ENCODE measurements at regions not wholly inside any gene's neighbourhood (a gene's known extent, or its start where the extent isn't known, plus 50 kb on each side); places are given as distances from the start of the nearest gene placed in this dataset.

DNA sequence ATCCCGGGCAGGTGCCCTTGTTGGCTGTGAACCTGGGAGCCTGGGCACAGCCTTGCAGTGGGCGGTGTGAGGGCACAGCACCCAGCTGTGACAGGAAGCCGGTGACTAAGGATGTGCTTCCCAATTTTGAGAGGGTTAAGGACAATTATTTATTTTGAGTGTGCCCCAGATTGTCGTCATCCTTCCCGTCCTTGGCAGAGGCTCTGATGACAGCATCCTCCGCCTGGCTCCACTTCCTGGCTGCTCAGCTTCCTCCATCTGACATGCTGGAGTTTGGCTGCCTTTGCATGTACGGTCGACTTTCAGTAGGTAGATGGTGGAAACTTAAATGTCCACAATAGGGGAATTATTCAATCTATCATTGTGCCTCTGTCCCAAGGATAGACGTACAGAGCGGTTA lies 282.4 kb upstream of the EEF2KMT start:
- 40% methylated on average over 1 of the region's 10 CpGs; no CpG with 5 or more reads in 1 of the 2 experiments for WGBS, 2 experiments (ENCODE audit: extremely low coverage in 2 of 2, insufficient read length in 1 of 2)
- H2AK9ac ChIP-seq (replicated peaks; ENCODE audit: low read depth, low read length, poor library complexity), result no peak overlapping the region
- no peak overlapping the region for H3K4ac ChIP-seq (ENCODE audit: low read depth, low read length)
- in situ Hi-C loops (cut with MboI; ENCODE audit: low sequenced_read_pairs) (no loop called here), dilution Hi-C loops (cut with HindIII; ENCODE audit: low sequenced_read_pairs, unreplicated experiment) (no loop called here), intact Hi-C loops (cut with micrococcal nuclease) (no loop called here)
- H4K5ac ChIP-seq (ENCODE audit: low read depth, low read length), result no peak overlapping the region
- no peak overlapping the region for H2BK5ac ChIP-seq (ENCODE audit: low read depth, low read length, poor library complexity, severe bottlenecking)
- CTCF ChIA-PET, result no interaction called here
- no peak overlapping the region for H4K91ac ChIP-seq (ENCODE audit: insufficient read depth, low read depth, low read length)
- TF ChIP-seq CHD1 (IDR thresholded peaks at IDR 0.05; ENCODE audit: low read depth, low read length) (no peak), MXI1 (IDR thresholded peaks at IDR 0.05; ENCODE audit: borderline replicate concordance, low read depth, low read length) (no peak), POLR2A (IDR thresholded peaks at IDR 0.05; ENCODE audit: low read depth, low read length) (no peak), RFX5 (IDR thresholded peaks at IDR 0.05; ENCODE audit: low read depth, low read length) (no peak), ELK1 (IDR thresholded peaks at IDR 0.05; ENCODE audit: borderline replicate concordance, low read depth, low read length) (no peak), CEBPB (IDR thresholded peaks at IDR 0.05; ENCODE audit: low read depth, low read length) (no peak), FOS (IDR thresholded peaks at IDR 0.05; ENCODE audit: low read depth, low read length) (no peak), NFE2L2 (IDR thresholded peaks at IDR 0.05; ENCODE audit: low read depth, low read length) (no peak), USF2 (IDR thresholded peaks at IDR 0.05; ENCODE audit: low read depth, low read length) (no peak)
- no peak overlapping the region for H4K8ac ChIP-seq (ENCODE audit: low read depth in 2 of 2, low read length in 2 of 2)
- H3K9me1 ChIP-seq (ENCODE audit: insufficient read depth, low read length), result no peaks in the 10 kb centered on the region
- H3K79me1 ChIP-seq (ENCODE audit: low read depth in 1 of 2, low read length in 2 of 2), result no peaks in the 10 kb centered on the region
- DNase-seq (no peak), ATAC-seq (ENCODE audit: low read depth) (no peak)
- peaks cover 32% of the 10 kb centered on the region for H3K9me3 ChIP-seq (ENCODE audit: control insufficient read depth, insufficient read depth, low read length)
- no peak overlapping the region for H3K4me3 ChIP-seq (ENCODE audit: insufficient read depth, low read depth, low read length)
- no peak overlapping the region for H3K4me2 ChIP-seq (ENCODE audit: low read depth, low read length)
- H2BK15ac ChIP-seq (ENCODE audit: low read depth, low read length), result no peak overlapping the region
- H2AFZ ChIP-seq (replicated peaks; ENCODE audit: low read length, poor library complexity), result no peak overlapping the region
- H3K4me1 ChIP-seq (ENCODE audit: control insufficient read depth, insufficient read depth, low read length), result no peaks in the 10 kb centered on the region
- no peak overlapping the region for H3K14ac ChIP-seq (replicated peaks; ENCODE audit: low read depth, low read length)
- no peaks in the 10 kb centered on the region for H4K20me1 ChIP-seq (ENCODE audit: insufficient read depth, low read length)
- H2BK120ac ChIP-seq (ENCODE audit: low read depth, low read length), result no peak overlapping the region
- no peak overlapping the region for H2AK5ac ChIP-seq (ENCODE audit: low read depth, low read length)
- no peak overlapping the region for H3K9ac ChIP-seq (ENCODE audit: low read depth, low read length)
- no peak overlapping the region for H3K56ac ChIP-seq (ENCODE audit: extremely low read depth, insufficient read depth, low read length)
- H2BK20ac ChIP-seq (ENCODE audit: low read depth, low read length), result no peak overlapping the region
- H3K27me3 ChIP-seq (ENCODE audit: control insufficient read depth, insufficient read depth, low read length), result no peaks in the 10 kb centered on the region
- no peak overlapping the region for H3K27ac ChIP-seq (ENCODE audit: insufficient read depth, low read length)
- BruUV-seq (replicated peaks), result no TSS peak
- H3K36me3 ChIP-seq (ENCODE audit: control insufficient read depth, insufficient read depth, low read length), result no peaks in the 10 kb centered on the region
- no peak overlapping the region for H3K23ac ChIP-seq (ENCODE audit: low read depth, low read length)
- H3K18ac ChIP-seq (ENCODE audit: low read depth, low read length), result no peak overlapping the region
- POLR2A ChIA-PET (ENCODE audit: unreplicated experiment), result no interaction called here
